ENCODE measurements at regions not wholly inside any gene's neighbourhood (a gene's known extent, or its start where the extent isn't known, plus 50 kb on each side); places are given as distances from the start of the nearest gene placed in this dataset.
"Not testable (repeated sequence)": the region's sequence is repeated elsewhere in the genome, so short reads cannot be mapped to it uniquely, and the experiment has no call there.

GRCh38 chr5:63032343-63032742 is 453.7 kb downstream of the LRRC70 start:
- Mint-ChIP-seq H3K27ac (no peak overlapping the region), H3K4me1 (ENCODE audit: low read depth) (no peaks in the 10 kb centered on the region), H3K27me3 (ENCODE audit: insufficient read depth) (no peaks in the 10 kb centered on the region; the same call in 1 of the 2 replicates), H3K9me3 (peaks cover 59% of the 10 kb centered on the region), H3K36me3 (ENCODE audit: low read depth) (peaks cover 6% of the 10 kb centered on the region; the same call in 1 of the 2 replicates), H3K4me3 (no peak overlapping the region)
- DNase-seq = no peak
- no peak for TF ChIP-seq CTCF (IDR thresholded peaks at IDR 0.05)

- Mint-ChIP-seq H3K4me1 (ENCODE audit: low read depth) (no peaks in the 10 kb centered on the region), H3K4me3 (no peak overlapping the region), H3K27me3 (ENCODE audit: insufficient read depth) (no peaks in the 10 kb centered on the region), H3K36me3 (ENCODE audit: low read depth) (peaks cover 6% of the 10 kb centered on the region; the same call in 1 of the 2 replicates), H3K27ac (no peak overlapping the region), H3K9me3 (peaks cover 49% of the 10 kb centered on the region)
- DNase-seq = no peak
- TF ChIP-seq CTCF (IDR thresholded peaks at IDR 0.05) = no peak
Observed at GRCh38 chr5:63029891-63030290, 451.3 kb downstream of the LRRC70 start.

DNA sequence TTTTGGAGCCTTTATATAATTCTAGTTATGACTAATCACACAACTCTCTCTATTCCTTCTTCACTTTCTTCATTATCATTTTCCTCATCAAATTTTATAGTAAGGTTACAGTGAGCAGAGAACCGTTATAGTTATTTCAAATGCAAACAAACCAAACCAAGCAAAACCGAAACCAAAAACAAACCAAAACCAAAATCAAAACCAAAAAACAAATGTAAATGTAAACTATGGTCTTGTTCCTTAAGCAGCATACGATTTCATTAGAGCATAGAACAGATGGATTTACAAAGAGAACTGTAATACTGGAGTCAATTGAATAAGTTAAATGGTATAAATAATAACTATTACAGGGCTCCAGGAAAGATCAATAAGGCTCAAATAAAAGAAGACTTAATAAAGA is 447.1 kb downstream of the LRRC70 start:
- no peak overlapping the region for H3K4me3 Mint-ChIP-seq
- peaks cover 17% of the 10 kb centered on the region for H3K9me3 Mint-ChIP-seq
- no peaks in the 10 kb centered on the region for H3K4me1 Mint-ChIP-seq (ENCODE audit: low read depth)
- DNase-seq = no peak
- no peak for TF ChIP-seq CTCF (IDR thresholded peaks at IDR 0.05)
- H3K27me3 Mint-ChIP-seq (ENCODE audit: insufficient read depth) = no peaks in the 10 kb centered on the region
- no peak overlapping the region for H3K27ac Mint-ChIP-seq
- no peaks in the 10 kb centered on the region for H3K36me3 Mint-ChIP-seq (ENCODE audit: low read depth)

GRCh38 chr5:63022403-63022802 is 443.8 kb downstream of the LRRC70 start:
- no peak overlapping the region for H3K27ac Mint-ChIP-seq
- peaks cover 34% of the 10 kb centered on the region for H3K9me3 Mint-ChIP-seq
- TF ChIP-seq CTCF (IDR thresholded peaks at IDR 0.05) = no peak
- H3K4me3 Mint-ChIP-seq = no peak overlapping the region
- no peaks in the 10 kb centered on the region for H3K36me3 Mint-ChIP-seq (ENCODE audit: low read depth)
- no peaks in the 10 kb centered on the region for H3K27me3 Mint-ChIP-seq (ENCODE audit: insufficient read depth)
- no peaks in the 10 kb centered on the region for H3K4me1 Mint-ChIP-seq (ENCODE audit: low read depth)
- no peak for DNase-seq

GRCh38 chr5:63011158-63011557 is 432.5 kb downstream of the LRRC70 start:
- H3K36me3 Mint-ChIP-seq (ENCODE audit: low read depth) = peaks cover 14% of the 10 kb centered on the region
- no peaks in the 10 kb centered on the region for H3K27me3 Mint-ChIP-seq (ENCODE audit: insufficient read depth)
- TF ChIP-seq CTCF (IDR thresholded peaks at IDR 0.05) = no peak
- no peaks in the 10 kb centered on the region for H3K4me1 Mint-ChIP-seq (ENCODE audit: low read depth)
- DNase-seq = no peak
- H3K9me3 Mint-ChIP-seq = peaks cover 63% of the 10 kb centered on the region
- H3K4me3 Mint-ChIP-seq = no peak overlapping the region
- H3K27ac Mint-ChIP-seq = no peak overlapping the region

- H3K27ac Mint-ChIP-seq = no peak overlapping the region
- peaks cover 76% of the 10 kb centered on the region for H3K9me3 Mint-ChIP-seq
- peaks cover 14% of the 10 kb centered on the region; the same call in 1 of the 2 replicates for H3K36me3 Mint-ChIP-seq (ENCODE audit: low read depth)
- H3K27me3 Mint-ChIP-seq (ENCODE audit: insufficient read depth) = no peaks in the 10 kb centered on the region
- H3K4me1 Mint-ChIP-seq (ENCODE audit: low read depth) = no peaks in the 10 kb centered on the region
- no peak overlapping the region for H3K4me3 Mint-ChIP-seq
- TF ChIP-seq CTCF (IDR thresholded peaks at IDR 0.05) = no peak
- no peak for DNase-seq
Observed at GRCh38 chr5:63008195-63008594, 429.6 kb downstream of the LRRC70 start.

GRCh38 chr5:62994842-62995241 is 416.2 kb downstream of the LRRC70 start:
- DNase-seq; H3K4me1 Mint-ChIP-seq (ENCODE audit: low read depth); H3K27me3 Mint-ChIP-seq (ENCODE audit: insufficient read depth); H3K4me3 Mint-ChIP-seq; H3K27ac Mint-ChIP-seq; H3K36me3 Mint-ChIP-seq (ENCODE audit: low read depth): not testable (repeated sequence)
- peaks cover 45% of the 10 kb centered on the region for H3K9me3 Mint-ChIP-seq
